Heart right ventricle (tissue), 16 donors: ENCODE measurements at regions not wholly inside any gene's neighbourhood (a gene's known extent, or its start where the extent isn't known, plus 50 kb on each side); places are given as distances from the start of the nearest gene placed in this dataset.

ENCODE experiments used
- ATAC-seq, 8 donors: fragments of 200-7000 bp; cut with Tn5 transposase; one replicate each; pipeline ENCODE4 v1.9.1; 2020; ENCODE audit warnings: mild to moderate bottlenecking in 8 of 8, moderate library complexity in 8 of 8, moderate number of reproducible peaks in 1 of 8
- DNase-seq, 2 donors: peaks; one replicate each; pipeline ENCODE4 v3.0.0-alpha.2; 2020
- H3K27ac ChIP-seq, 10 donors: fragments of 200-600 bp; sonication (generic) in 2 of 10; one replicate each; pipeline versions ENCODE4 v1.5.0 to v1.8.0; 2020 to 2022; ENCODE audit warnings: mild to moderate bottlenecking in 3 of 10
- H3K27me3 ChIP-seq, 7 donors: fragments of 200-600 bp; one replicate each; pipeline ENCODE4 v1.8.0; 2021 to 2022; ENCODE audit warnings: mild to moderate bottlenecking in 2 of 7
- H3K36me3 ChIP-seq, 9 donors: fragments of 200-600 bp; sonication (generic) in 1 of 9; one replicate each; pipeline versions ENCODE4 v1.5.0 to v1.8.0; 2020 to 2022; ENCODE audit warnings: mild to moderate bottlenecking in 2 of 9
- H3K4me1 ChIP-seq, 9 donors: fragments of 200-600 bp; sonication (generic) in 1 of 9; one replicate each; pipeline versions ENCODE4 v1.5.0 to v1.8.0; 2020 to 2022; ENCODE audit warnings: mild to moderate bottlenecking in 4 of 9
- H3K4me3 ChIP-seq, 10 donors: fragments of 200-600 bp; sonication (generic) in 2 of 10; one replicate each; pipeline versions ENCODE4 v1.5.0 to v1.8.0; 2020 to 2022; ENCODE audit warnings: mild to moderate bottlenecking in 7 of 10, moderate library complexity in 2 of 10
- H3K9me3 ChIP-seq, 11 donors: fragments of 200-600 bp in 10 of 11; sonication (generic) in 2 of 11; one replicate each; pipeline versions ENCODE4 v1.5.0 to v1.8.0; 2013 to 2022; ENCODE audit warnings: mild to moderate bottlenecking in 2 of 11, control low read depth in 1 of 11, moderate library complexity in 1 of 11
- WGBS, 2 donors: extraction: QIAGEN DNeasy Blood & Tissue Kit; methylation state at CpG; one replicate each; pipeline ENCODE4 v1.1.7; 2013; ENCODE audit warnings: inconsistent platforms in 1 of 2; 5-methylcytosine and 5-hydroxymethylcytosine counted together
- intact Hi-C, 10 donors: fragments of 100-400 bp; cut with DNase I; formaldehyde crosslinking; loops; one replicate each; pipeline versions ENCODE4 v1.11.1 to v1.14.2; 2022
- TF ChIP-seq, protein P1 (sequence below), 9 donors: fragments of 200-600 bp; sonication (generic) in 2 of 9; IDR thresholded peaks; one replicate each; pipeline versions ENCODE4 v1.5.0 to v1.8.0; 2021 to 2022; ENCODE audit warnings: antibody characterized with exemption in 9 of 9, mild to moderate bottlenecking in 5 of 9, moderate library complexity in 1 of 9
- donor health status: Arrhythmogenic right ventricular cardiomyopathy.
- donor health status: ischemic (EF 13 %, LVEDD 7.1; RV severe dilation, severe dysfunction).
- donor health status: healthy with polysubstance abuse.
- donor health status: DM: no; HTN: yes; CAD: no.
- donor health status: DM: no; HTN: no; CAD: no.
- donor health status: ischemic (EF 25% LVEDD 6.9; RV normal size, moderate dysfunction).
- donor health status: ischemic (EF 25% LVEDD 5.7; RV mildly dilated, moderate dysfunction).
- donor health status: healthy.
- donor health status: DM: yes; HTN: yes; CAD: no.
- donor health status: Ischemic cardiomyopathy.
- donor health status: ischemic (EF 35%, LVEDD 5.7; RV mildly dilated, moderate dysfunction).
- donor health status: nonischemic (EF 11% LVEDD 7.7; RV severe dilation, severe dysfunction).
- donor health status: DM: yes; HTN: yes; CAD: no.
- donor health status: PGD.
- donor health status: ischemic (EF 29% LVEDD 5.4; RV normal size, mild dysfunction).
- donor health status: nonischemic (EF 23%, LVEDD 6.1; RV moderate dilation, normal function).

DNA sequence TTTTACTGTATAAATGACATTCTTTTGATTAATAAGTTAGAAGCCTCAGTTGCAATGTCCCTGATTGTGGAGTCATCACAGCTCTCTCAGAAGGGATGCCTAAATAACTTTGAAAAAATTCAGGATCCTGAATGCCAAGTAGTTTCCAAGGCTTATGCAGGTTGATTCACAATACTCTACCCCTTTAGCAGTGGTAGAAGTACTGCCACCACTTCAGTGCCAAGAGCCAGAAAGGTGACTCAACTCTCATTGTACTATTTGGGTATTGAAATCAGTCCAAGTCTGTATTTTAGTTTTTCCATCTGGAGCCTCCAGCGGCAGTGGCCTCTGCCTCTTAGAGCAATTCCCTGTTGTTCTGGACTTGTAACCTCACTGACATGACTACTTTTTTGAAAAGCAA is 320.1 kb upstream of the NDST4 start:
- peak in 1 of 8 donors; percentile 27 for ATAC-seq
- 36 to 84% methylated on average over 1 of the region's 1 CpG for whole genome bisulfite sequencing, 2 donors
- intact Hi-C loops: no loop called here
- Histone ChIP-seq H3K27me3 (no peaks in the 10 kb centered on the region), H3K9me3 (no peaks in the 10 kb centered on the region), H3K4me3 (no peak overlapping the region), H3K27ac (no peak overlapping the region), H3K36me3 (no peaks in the 10 kb centered on the region), H3K4me1 (no peaks in the 10 kb centered on the region)
- no peak for DNase-seq
- TF ChIP-seq, protein P1, sequence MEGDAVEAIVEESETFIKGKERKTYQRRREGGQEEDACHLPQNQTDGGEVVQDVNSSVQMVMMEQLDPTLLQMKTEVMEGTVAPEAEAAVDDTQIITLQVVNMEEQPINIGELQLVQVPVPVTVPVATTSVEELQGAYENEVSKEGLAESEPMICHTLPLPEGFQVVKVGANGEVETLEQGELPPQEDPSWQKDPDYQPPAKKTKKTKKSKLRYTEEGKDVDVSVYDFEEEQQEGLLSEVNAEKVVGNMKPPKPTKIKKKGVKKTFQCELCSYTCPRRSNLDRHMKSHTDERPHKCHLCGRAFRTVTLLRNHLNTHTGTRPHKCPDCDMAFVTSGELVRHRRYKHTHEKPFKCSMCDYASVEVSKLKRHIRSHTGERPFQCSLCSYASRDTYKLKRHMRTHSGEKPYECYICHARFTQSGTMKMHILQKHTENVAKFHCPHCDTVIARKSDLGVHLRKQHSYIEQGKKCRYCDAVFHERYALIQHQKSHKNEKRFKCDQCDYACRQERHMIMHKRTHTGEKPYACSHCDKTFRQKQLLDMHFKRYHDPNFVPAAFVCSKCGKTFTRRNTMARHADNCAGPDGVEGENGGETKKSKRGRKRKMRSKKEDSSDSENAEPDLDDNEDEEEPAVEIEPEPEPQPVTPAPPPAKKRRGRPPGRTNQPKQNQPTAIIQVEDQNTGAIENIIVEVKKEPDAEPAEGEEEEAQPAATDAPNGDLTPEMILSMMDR (IDR thresholded peaks at IDR 0.05): no peak

DNA sequence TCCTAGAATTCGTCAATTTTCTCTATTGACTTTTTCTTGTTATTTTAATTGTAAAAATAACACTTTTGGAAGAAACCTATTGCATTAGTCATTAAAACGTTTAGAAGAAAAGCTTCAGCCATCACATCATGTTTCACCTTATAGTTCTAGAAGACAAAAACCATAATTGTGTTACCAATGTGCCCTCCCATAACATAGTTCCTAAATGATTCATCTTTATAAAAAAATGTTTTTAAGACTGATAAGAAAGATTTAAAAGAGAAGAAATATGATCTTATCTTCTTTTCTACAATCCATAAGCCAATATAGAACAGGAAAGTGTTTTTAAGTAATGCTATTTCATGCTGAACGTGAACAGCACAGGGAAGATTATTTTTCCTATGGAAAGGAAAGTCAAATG is 316.6 kb upstream of the NDST4 start:
- no peak for ATAC-seq
- Histone ChIP-seq H3K9me3 (no peaks in the 10 kb centered on the region), H3K27me3 (no peaks in the 10 kb centered on the region), H3K4me3 (no peak overlapping the region), H3K4me1 (no peaks in the 10 kb centered on the region), H3K36me3 (no peaks in the 10 kb centered on the region), H3K27ac (no peak overlapping the region)
- intact Hi-C loops: no loop called here
- DNase-seq: no peak
- TF ChIP-seq, protein P1 (IDR thresholded peaks at IDR 0.05): no peak
- WGBS, 2 donors: 61 to 72% methylated on average over 3 of the region's 3 CpGs

DNA sequence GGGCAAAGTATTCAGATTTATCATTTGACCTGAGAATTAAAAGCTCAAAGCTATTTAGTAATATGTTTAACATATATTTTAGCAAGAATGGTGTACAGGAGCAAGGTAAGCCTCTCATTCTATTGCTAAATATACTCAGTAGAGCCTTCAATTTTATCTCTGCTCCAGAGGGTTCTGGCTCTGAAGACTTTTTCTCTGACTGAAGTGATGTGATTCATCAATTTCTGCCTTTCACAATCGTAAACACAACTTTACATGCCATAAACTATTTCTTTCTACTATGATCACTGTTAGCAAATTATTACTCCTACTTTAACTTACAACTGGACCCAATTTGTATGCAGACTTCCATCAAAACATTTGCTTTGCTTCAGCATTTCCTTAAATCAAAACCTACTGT is 315.0 kb upstream of the NDST4 start:
- Histone ChIP-seq H3K27ac (no peak overlapping the region), H3K4me3 (no peak overlapping the region), H3K36me3 (no peaks in the 10 kb centered on the region), H3K9me3 (peaks cover 0 to 8% (median 0%) of the 10 kb centered on the region in 11 donors), H3K4me1 (no peaks in the 10 kb centered on the region), H3K27me3 (no peaks in the 10 kb centered on the region)
- intact Hi-C loops: no loop called here
- TF ChIP-seq, protein P1 (IDR thresholded peaks at IDR 0.05): no peak
- 42 to 53% methylated on average over 1 of the region's 1 CpG for WGBS, 2 donors
- ATAC-seq: no peak
- DNase-seq: no peak

DNA sequence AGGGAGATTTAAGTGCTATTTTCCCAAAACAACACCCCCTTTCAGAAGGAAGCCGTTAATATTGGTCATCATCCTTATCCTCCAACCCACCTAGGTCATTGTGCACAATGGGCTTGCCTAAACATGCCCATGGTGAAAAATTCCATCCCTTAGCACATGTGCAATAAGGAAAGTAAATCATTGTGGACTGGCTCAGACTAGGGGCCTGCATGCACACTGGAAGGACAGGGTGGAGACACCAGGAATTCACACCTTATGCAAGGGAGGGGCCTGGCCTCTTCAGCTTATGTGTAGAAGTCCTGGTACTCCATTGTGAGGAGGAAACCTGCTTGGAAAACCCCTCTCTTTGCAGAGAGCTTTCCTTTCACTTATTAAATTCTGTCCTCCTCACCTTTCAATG is 311.4 kb upstream of the NDST4 start:
- Histone ChIP-seq H3K4me1 (no peaks in the 10 kb centered on the region), H3K36me3 (no peaks in the 10 kb centered on the region), H3K4me3 (no peak overlapping the region), H3K9me3 (peaks cover 0 to 36% (median 3%) of the 10 kb centered on the region in 11 donors), H3K27me3 (no peaks in the 10 kb centered on the region), H3K27ac (no peak overlapping the region)
- intact Hi-C loops: no loop called here
- no peak for ATAC-seq
- DNase-seq: no peak
- TF ChIP-seq, protein P1 (IDR thresholded peaks at IDR 0.05): no peak
- WGBS, 2 donors: 45 to 76% methylated on average over 1 of the region's 1 CpG
